A204.1 (cell line): ENCODE measurements at regions not wholly inside any gene's neighbourhood (a gene's known extent, or its start where the extent isn't known, plus 50 kb on each side); places are given as distances from the start of the nearest gene placed in this dataset.

Source experiments
- FAIRE-seq: peaks from 2 replicates; lab custom pipeline; 2012; peaks lifted over from hg19 to GRCh38; lab: Jason Lieb, UNC

- no peak for FAIRE-seq
Observed at GRCh38 chr5:159866093-159866492, 50.2 kb upstream of the ADRA1B start.
